Adrenal gland (tissue), 9 donors: ENCODE measurements at regions not wholly inside any gene's neighbourhood (a gene's known extent, or its start where the extent isn't known, plus 50 kb on each side); places are given as distances from the start of the nearest gene placed in this dataset.

Source experiments
- DNase-seq, 7 donors: peaks; one replicate each; pipeline ENCODE4 v3.0.0-alpha.2; 2019 to 2020
- H3K27ac ChIP-seq, 5 donors: fragments of 200-600 bp; sonication (generic) in 4 of 5; 1 replicate in 3 of 5; 2 replicates in 2 of 5; pipeline versions ENCODE4 v1.5.1 to v1.8.0; 2016 to 2020; ENCODE audit warnings: mild to moderate bottlenecking in 1 of 5
- H3K27me3 ChIP-seq: fragments of 200-600 bp; 2 replicates; pipeline ENCODE4 v1.8.0; 2021
- H3K36me3 ChIP-seq, 2 donors: fragments of 200-600 bp; replicated peaks in 1 of 2; 1 replicate in 1 of 2; 2 replicates in 1 of 2; pipeline versions ENCODE4 v1.5.1 to v1.8.0; 2018 to 2022
- H3K4me1 ChIP-seq, 2 donors: fragments of 200-600 bp; replicated peaks in 1 of 2; 1 replicate in 1 of 2; 2 replicates in 1 of 2; pipeline versions ENCODE4 v1.5.1 to v1.8.0; 2018 to 2021
- H3K4me3 ChIP-seq, 4 donors: fragments of 200-600 bp; sonication (generic) in 3 of 4; one replicate each; pipeline ENCODE4 v1.5.1; 2016 to 2018
- H3K9me3 ChIP-seq, 3 donors: fragments of 200-600 bp; sonication (generic) in 1 of 3; replicated peaks in 1 of 3; 1 replicate in 2 of 3; 2 replicates in 1 of 3; pipeline versions ENCODE4 v1.5.1 to v1.8.0; 2016 to 2021
- CTCF ChIP-seq, 6 experiments: fragments of 450-650 bp in 4 of 6; fragments of 200-600 bp in 2 of 6; sonication (generic) in 1 of 6; IDR thresholded peaks; 1 replicate in 5 of 6; 2 replicates in 1 of 6; pipeline versions ENCODE4 v1.5.1 to v1.8.0; 2016 to 2021; ENCODE audit warnings: antibody characterized with exemption in 6 of 6, mild to moderate bottlenecking in 2 of 6, moderate library complexity in 1 of 6
- POLR2A ChIP-seq, 2 donors: fragments of 450-650 bp; IDR thresholded peaks; one replicate each; pipeline ENCODE4 v1.6.1; 2017; ENCODE audit warnings: antibody characterized with exemption in 2 of 2, mild to moderate bottlenecking in 2 of 2, moderate library complexity in 1 of 2
- WGBS, 4 donors: extraction: QIAGEN DNeasy Blood & Tissue Kit in 2 of 4; methylation state at CpG; one replicate each; pipeline versions ENCODE4 v1.1.5 to v1.1.7; 2013 to 2017; 5-methylcytosine and 5-hydroxymethylcytosine counted together
- intact Hi-C, 2 donors: fragments of 100-400 bp; cut with DNase I; formaldehyde crosslinking; loops; one replicate each; pipeline versions ENCODE4 v1.14.1 to v1.15.0; 2022 to 2023
- donor health status: healthy with polysubstance abuse.
- donor health status: Bipolar disorder and iron deficiency.
- donor health status: DM: yes; HTN: yes; CAD: no.
- donor health status: DM: no; HTN: no; CAD: no.
- donor health status: DM: no; HTN: no; CAD: no.

DNA sequence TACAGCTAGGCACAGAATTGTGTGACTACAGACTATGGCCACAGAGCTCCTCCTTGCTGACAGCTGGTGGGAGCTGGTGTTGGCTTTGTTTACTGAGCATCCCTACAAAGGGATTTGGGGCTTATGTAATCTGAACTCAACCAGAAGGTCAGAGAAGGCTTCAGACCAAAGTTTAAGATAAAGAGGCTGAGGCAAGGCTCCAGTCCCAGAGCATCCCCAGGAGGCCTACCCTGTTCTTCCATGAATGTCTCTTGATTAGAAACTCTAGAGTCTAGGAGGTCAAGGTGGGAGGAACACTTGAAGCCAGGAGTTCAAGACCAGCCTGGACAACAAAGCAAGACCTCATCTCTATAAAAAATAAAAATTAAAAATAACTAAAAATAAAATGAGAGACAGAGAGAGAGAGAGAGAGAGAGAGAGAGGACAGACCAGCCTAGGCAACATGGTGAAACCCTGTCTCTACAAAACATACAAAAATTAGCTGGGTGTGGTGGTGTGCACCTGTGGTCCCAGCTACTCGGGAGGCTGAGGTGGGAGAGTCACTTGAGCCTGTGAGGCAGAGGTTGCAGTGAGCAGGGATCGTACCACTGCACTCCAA is 125.5 kb upstream of the SERPIND1 start:
- Histone ChIP-seq H3K27me3 (no peaks in the 10 kb centered on the region), H3K36me3 (no peaks in the 10 kb centered on the region), H3K9me3 (no peaks in the 10 kb centered on the region), H3K4me1 (no peaks in the 10 kb centered on the region), H3K4me3 (no peak overlapping the region), H3K27ac (no peak overlapping the region)
- intact Hi-C loops: no loop called here
- DNase-seq: peak in 1 of 7 donors; percentile 1
- TF ChIP-seq CTCF (IDR thresholded peaks at IDR 0.05) (no peak), POLR2A (IDR thresholded peaks at IDR 0.05) (no peak)
- 84 to 90% (median 87%) methylated on average over 2 of the region's 2 CpGs for WGBS, 4 donors

DNA sequence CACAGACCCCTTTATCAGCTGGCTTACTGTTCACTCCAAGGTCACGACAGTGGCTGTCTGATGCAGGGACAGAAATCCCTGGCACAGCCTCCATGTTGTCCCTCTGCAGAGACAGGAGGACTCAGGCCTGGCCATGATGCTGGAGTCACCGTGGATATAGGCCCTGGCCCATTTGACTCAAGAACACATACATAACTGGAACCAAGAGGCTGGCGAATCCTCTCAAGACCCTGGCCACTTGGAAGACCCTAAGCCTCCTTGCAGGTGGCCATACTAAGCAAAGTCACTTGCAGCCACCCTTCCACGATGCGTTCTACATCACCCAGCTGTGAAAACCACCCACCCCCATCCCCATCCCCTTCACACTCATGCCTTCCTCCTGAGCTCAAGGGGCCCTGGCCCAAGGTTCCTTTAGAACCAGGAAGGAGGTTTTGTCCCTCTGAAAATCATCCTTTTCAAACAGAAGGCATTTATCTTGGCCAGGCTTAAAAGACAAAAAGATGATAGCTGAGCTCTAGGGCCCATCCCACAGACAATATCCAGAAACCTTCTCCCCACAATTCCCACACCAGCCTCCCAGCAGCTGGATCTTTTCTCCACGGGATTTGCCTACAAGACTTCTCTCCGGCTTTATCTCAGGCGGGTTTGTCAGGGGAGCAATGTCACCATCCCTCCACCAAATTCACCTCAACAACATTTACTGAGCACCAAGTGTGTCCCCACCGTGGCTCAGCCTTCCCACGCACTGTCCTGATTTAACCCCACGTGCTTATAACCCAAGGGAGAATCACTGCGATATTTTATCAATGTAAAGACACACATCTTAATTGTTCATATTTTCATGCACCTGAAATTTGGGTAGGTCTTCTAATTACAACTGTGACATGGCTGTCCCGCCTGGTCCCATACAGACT is 123.4 kb upstream of the SERPIND1 start:
- intact Hi-C loops: no loop called here
- no peaks in the 10 kb centered on the region for H3K27me3 ChIP-seq
- TF ChIP-seq CTCF (IDR thresholded peaks at IDR 0.05) (no peak), POLR2A (IDR thresholded peaks at IDR 0.05) (no peak)
- no peaks in the 10 kb centered on the region for H3K4me1 ChIP-seq
- DNase-seq: peak in 1 of 7 donors; percentile 29
- no peak overlapping the region for H3K4me3 ChIP-seq
- WGBS, 4 donors: 83 to 88% (median 85%) methylated on average over 13 of the region's 13 CpGs
- H3K36me3 ChIP-seq: no peaks in the 10 kb centered on the region
- H3K9me3 ChIP-seq: no peaks in the 10 kb centered on the region
- H3K27ac ChIP-seq: no peak overlapping the region

- Histone ChIP-seq H3K9me3 (no peaks in the 10 kb centered on the region), H3K27me3 (no peaks in the 10 kb centered on the region), H3K27ac (no peak overlapping the region), H3K4me1 (no peaks in the 10 kb centered on the region), H3K4me3 (no peak overlapping the region), H3K36me3 (no peaks in the 10 kb centered on the region)
- DNase-seq: peak in 1 of 7 donors; percentile 11
- 87 to 100% (median 93%) methylated on average over 2 of the region's 2 CpGs for WGBS, 4 donors
- intact Hi-C loops: no loop called here
- TF ChIP-seq POLR2A (IDR thresholded peaks at IDR 0.05): no peak
- no peak for TF ChIP-seq CTCF (IDR thresholded peaks at IDR 0.05)
Observed at GRCh38 chr22:20651286-20651685, 122.6 kb upstream of the SERPIND1 start.

- WGBS, 4 donors: 87 to 92% (median 90%) methylated on average over 6 of the region's 6 CpGs
- intact Hi-C loops: no loop called here
- Histone ChIP-seq H3K4me1 (no peaks in the 10 kb centered on the region), H3K27me3 (no peaks in the 10 kb centered on the region), H3K27ac (no peak overlapping the region), H3K36me3 (no peaks in the 10 kb centered on the region), H3K4me3 (no peak overlapping the region), H3K9me3 (no peaks in the 10 kb centered on the region)
- TF ChIP-seq POLR2A (IDR thresholded peaks at IDR 0.05) (no peak), CTCF (IDR thresholded peaks at IDR 0.05) (no peak)
- DNase-seq: peak in 1 of 7 donors; percentile 11
Observed at GRCh38 chr22:20652130-20652529, 121.8 kb upstream of the SERPIND1 start.
